Keratinocyte (primary cell): ENCODE measurements at regions not wholly inside any gene's neighbourhood (a gene's known extent, or its start where the extent isn't known, plus 50 kb on each side); places are given as distances from the start of the nearest gene placed in this dataset.

Experiments
- DNase-seq: peaks from one replicate; pipeline ENCODE4 v3.0.0-alpha.2; 2011; ENCODE audit warnings: low read depth, missing footprints, low spot score
- FAIRE-seq: peaks from 2 replicates; lab custom pipeline; 2011; peaks lifted over from hg19 to GRCh38; lab: Jason Lieb, UNC
- H2AFZ ChIP-seq: 2 replicates; pipeline ENCODE4 v1.6.0; 2012; ENCODE audit warnings: low read length, control low read depth, inconsistent platforms; ENCODE audit not compliant: control insufficient read depth
- H3K27ac ChIP-seq: 2 replicates; pipeline ENCODE4 v1.5.1; 2011; ENCODE audit warnings: low read length; ENCODE audit not compliant: control insufficient read depth, insufficient read depth
- H3K27me3 ChIP-seq: 3 replicates; pipeline ENCODE4 v1.6.0; 2011; ENCODE audit warnings: low read length; ENCODE audit not compliant: control insufficient read depth, insufficient read depth; ENCODE audit errors: extremely low read depth
- H3K36me3 ChIP-seq, 2 experiments: 2 replicates in 1 of 2; 3 replicates in 1 of 2; pipeline ENCODE4 v1.5.1; 2011; ENCODE audit warnings: low read length in 2 of 2, mild to moderate bottlenecking in 1 of 2; ENCODE audit not compliant: control insufficient read depth in 2 of 2, insufficient read depth in 2 of 2; ENCODE audit errors: extremely low read depth in 1 of 2
- H3K4me1 ChIP-seq: 3 replicates; pipeline ENCODE4 v1.5.1; 2011; ENCODE audit warnings: low read length; ENCODE audit not compliant: control insufficient read depth, insufficient read depth; ENCODE audit errors: extremely low read depth
- H3K4me2 ChIP-seq: 3 replicates; pipeline ENCODE4 v1.6.0; 2011; ENCODE audit warnings: low read depth, low read length; ENCODE audit not compliant: control insufficient read depth, insufficient read depth; ENCODE audit errors: extremely low read depth
- H3K4me3 ChIP-seq, 3 experiments: fragments of 200-600 bp in 1 of 3; sonication (generic) in 1 of 3; 2 replicates in 2 of 3; 3 replicates in 1 of 3; pipeline ENCODE4 v1.5.1; 2011 to 2016; ENCODE audit warnings: low read length in 3 of 3, mild to moderate bottlenecking in 3 of 3, control low read depth in 2 of 3, inconsistent platforms in 1 of 3, low read depth in 1 of 3, mixed read lengths in 1 of 3, mixed run types in 1 of 3, moderate library complexity in 1 of 3; ENCODE audit not compliant: control insufficient read depth in 2 of 3, insufficient read depth in 2 of 3; ENCODE audit errors: extremely low read depth in 1 of 3
- H3K79me2 ChIP-seq: 2 replicates; pipeline ENCODE4 v1.6.0; 2012; ENCODE audit warnings: low read length; ENCODE audit not compliant: control insufficient read depth, insufficient read depth
- H3K9ac ChIP-seq: 3 replicates; pipeline ENCODE4 v1.6.0; 2011; ENCODE audit warnings: low read length; ENCODE audit not compliant: control insufficient read depth, insufficient read depth; ENCODE audit errors: extremely low read depth
- H3K9me1 ChIP-seq: 3 replicates; pipeline ENCODE4 v1.6.0; 2011; ENCODE audit warnings: low read length; ENCODE audit not compliant: control insufficient read depth, insufficient read depth; ENCODE audit errors: extremely low read depth
- H3K9me3 ChIP-seq: 2 replicates; pipeline ENCODE4 v1.5.1; 2012; ENCODE audit warnings: low read depth, low read length; ENCODE audit not compliant: control insufficient read depth
- H4K20me1 ChIP-seq: 3 replicates; pipeline ENCODE4 v1.6.0; 2011; ENCODE audit warnings: low read length; ENCODE audit not compliant: control insufficient read depth, insufficient read depth; ENCODE audit errors: extremely low read depth
- EZH2 ChIP-seq: IDR thresholded peaks from one replicate; pipeline ENCODE4 v1.6.1; 2012; ENCODE audit warnings: inconsistent platforms, mild to moderate bottlenecking, low read length, moderate library complexity
- dilution Hi-C: fragments of 300-500 bp; cut with MboI; formaldehyde crosslinking; loops from one replicate; pipeline ENCODE4 v1.7.0; 2020; ENCODE audit warnings: low sequenced_read_pairs; ENCODE audit not compliant: extremely low pct_ligation_motif_present
- small RNA-seq, 3 experiments: library from RNA; depleted of rRNA; stranded (forward); fragments of <200 nt; gene quantifications; one replicate each; pipeline ENCODE3, GENCODE V24; 2012; ENCODE audit warnings: low read depth in 3 of 3, low replicate concordance in 1 of 3; ENCODE audit not compliant: insufficient read length in 3 of 3
- TF ChIP-seq, protein P1 (sequence below), 3 experiments: IDR thresholded peaks in 1 of 3; conservative IDR thresholded peaks in 1 of 3; optimal IDR thresholded peaks in 1 of 3; 2 replicates in 2 of 3; 3 replicates in 1 of 3; pipeline versions ENCODE3 to v1.5.1; 2011; ENCODE audit warnings: low read length in 3 of 3, mild to moderate bottlenecking in 3 of 3, moderate library complexity in 2 of 3, control low read depth in 1 of 3, inconsistent platforms in 1 of 3; ENCODE audit not compliant: insufficient read depth in 2 of 3; ENCODE audit errors: extremely low read depth in 1 of 3

DNA sequence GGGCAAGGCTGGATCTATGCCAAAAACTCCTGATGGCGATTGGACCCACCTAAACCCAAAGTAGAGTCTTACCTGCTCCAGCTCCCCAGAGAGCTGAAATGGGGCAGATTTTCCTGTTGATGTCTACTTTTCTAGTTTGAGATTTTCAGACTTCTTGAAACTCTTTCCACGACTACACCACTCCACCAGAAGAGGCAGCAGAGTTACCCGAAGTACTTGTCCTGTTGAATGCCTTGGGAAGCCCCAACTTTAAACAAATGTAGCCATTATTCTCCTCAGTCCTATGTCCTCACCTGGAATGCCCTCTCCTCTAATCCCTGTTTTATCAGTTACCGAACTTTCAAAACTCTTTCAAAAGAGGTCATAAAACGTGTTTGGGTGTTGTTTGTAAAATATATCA is 843.8 kb downstream of the VGLL3 start:
- Histone ChIP-seq H3K4me2 (no peak overlapping the region), H3K9me1 (no peaks in the 10 kb centered on the region), H2AFZ (no peak overlapping the region), H3K9ac (no peak overlapping the region), H3K79me2 (no peaks in the 10 kb centered on the region), H3K27me3 (no peaks in the 10 kb centered on the region), H3K36me3 (no peaks in the 10 kb centered on the region), H3K4me1 (no peaks in the 10 kb centered on the region), H3K4me3 (no peak overlapping the region), H3K9me3 (no peaks in the 10 kb centered on the region), H4K20me1 (no peaks in the 10 kb centered on the region), H3K27ac (no peak overlapping the region)
- FAIRE-seq (no peak), DNase-seq (no peak)
- dilution Hi-C loops = no loop called here
- TF ChIP-seq EZH2 = no peak
- TF ChIP-seq, protein P1, sequence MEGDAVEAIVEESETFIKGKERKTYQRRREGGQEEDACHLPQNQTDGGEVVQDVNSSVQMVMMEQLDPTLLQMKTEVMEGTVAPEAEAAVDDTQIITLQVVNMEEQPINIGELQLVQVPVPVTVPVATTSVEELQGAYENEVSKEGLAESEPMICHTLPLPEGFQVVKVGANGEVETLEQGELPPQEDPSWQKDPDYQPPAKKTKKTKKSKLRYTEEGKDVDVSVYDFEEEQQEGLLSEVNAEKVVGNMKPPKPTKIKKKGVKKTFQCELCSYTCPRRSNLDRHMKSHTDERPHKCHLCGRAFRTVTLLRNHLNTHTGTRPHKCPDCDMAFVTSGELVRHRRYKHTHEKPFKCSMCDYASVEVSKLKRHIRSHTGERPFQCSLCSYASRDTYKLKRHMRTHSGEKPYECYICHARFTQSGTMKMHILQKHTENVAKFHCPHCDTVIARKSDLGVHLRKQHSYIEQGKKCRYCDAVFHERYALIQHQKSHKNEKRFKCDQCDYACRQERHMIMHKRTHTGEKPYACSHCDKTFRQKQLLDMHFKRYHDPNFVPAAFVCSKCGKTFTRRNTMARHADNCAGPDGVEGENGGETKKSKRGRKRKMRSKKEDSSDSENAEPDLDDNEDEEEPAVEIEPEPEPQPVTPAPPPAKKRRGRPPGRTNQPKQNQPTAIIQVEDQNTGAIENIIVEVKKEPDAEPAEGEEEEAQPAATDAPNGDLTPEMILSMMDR (optimal IDR thresholded peaks at IDR 0.05 in 1 of 3, IDR thresholded peaks at IDR 0.05 in 1 of 3, conservative IDR thresholded peaks at IDR 0.05 in 1 of 3; ENCODE audit: extremely low read depth in 1 of 3, insufficient read depth in 2 of 3, low read length in 3 of 3) = no peak

DNA sequence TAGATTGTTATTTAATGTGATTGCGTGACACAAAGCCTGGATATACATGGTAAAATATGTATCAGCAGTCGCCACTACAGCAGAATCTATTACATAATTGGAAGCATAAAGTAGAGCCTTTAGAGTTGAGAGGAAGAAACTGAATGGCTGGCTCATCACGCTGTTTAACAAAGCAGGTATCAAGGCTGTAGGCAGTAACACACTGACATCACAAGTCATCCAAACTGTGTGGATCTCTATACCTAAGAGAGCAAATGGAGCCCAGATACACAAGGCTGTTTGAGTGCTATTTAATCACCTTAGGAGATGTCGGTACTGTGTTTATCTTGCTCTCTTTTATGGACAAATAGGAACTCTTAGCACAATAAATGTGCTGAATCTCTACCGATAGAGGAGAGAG is 864.4 kb downstream of the VGLL3 start:
- H3K27me3 ChIP-seq = no peaks in the 10 kb centered on the region
- DNase-seq = no peak
- no peaks in the 10 kb centered on the region for H4K20me1 ChIP-seq
- TF ChIP-seq, protein P1 (optimal IDR thresholded peaks at IDR 0.05 in 1 of 3, IDR thresholded peaks at IDR 0.05 in 1 of 3, conservative IDR thresholded peaks at IDR 0.05 in 1 of 3; ENCODE audit: extremely low read depth in 1 of 3, insufficient read depth in 2 of 3, low read length in 3 of 3) = no peak
- TF ChIP-seq EZH2 = no peak
- H3K79me2 ChIP-seq = no peaks in the 10 kb centered on the region
- no peaks in the 10 kb centered on the region for H3K9me1 ChIP-seq
- H3K36me3 ChIP-seq = no peaks in the 10 kb centered on the region
- no peak overlapping the region for H3K4me2 ChIP-seq
- FAIRE-seq = no peak
- H3K4me1 ChIP-seq = no peaks in the 10 kb centered on the region
- H2AFZ ChIP-seq = no peak overlapping the region
- H3K27ac ChIP-seq = no peak overlapping the region
- H3K9me3 ChIP-seq = no peaks in the 10 kb centered on the region
- H3K4me3 ChIP-seq = no peak overlapping the region
- dilution Hi-C loops = no loop called here
- no peak overlapping the region for H3K9ac ChIP-seq

Small RNA genes in the stretch of these regions (small RNA-seq; reads per million reads assigned to genes)
- gene AC108706.1 (0 reads per million in 3 experiments), gene RNU6-1129P (0 reads per million in 3 experiments)
